ENCODE measurements at regions not wholly inside any gene's neighbourhood (a gene's known extent, or its start where the extent isn't known, plus 50 kb on each side); places are given as distances from the start of the nearest gene placed in this dataset.

- no peak for TF ChIP-seq CTCF (IDR thresholded peaks at IDR 0.05)
- no peak for TF ChIP-seq POLR2A (IDR thresholded peaks at IDR 0.05)
Measured at GRCh38 chr20:41819436-41819835, 201.3 kb upstream of the CHD6 start.
